GM21619 (cell line): ENCODE measurements at regions not wholly inside any gene's neighbourhood (a gene's known extent, or its start where the extent isn't known, plus 50 kb on each side); places are given as distances from the start of the nearest gene placed in this dataset.

Experiments used
- ATAC-seq: cut with Tn5 transposase; IDR thresholded peaks from one replicate; pipeline ENCODE4 v1.9.1; 2021; ENCODE audit not compliant: unreplicated experiment

- ATAC-seq, result no peak
Measured at GRCh38 chr14:85296456-85297210, 233.3 kb upstream of the FLRT2 start.

- ATAC-seq, result no peak
Measured at GRCh38 chr14:85300107-85300506, 229.8 kb upstream of the FLRT2 start.

GRCh38 chr14:85301506-85301905, 228.4 kb upstream of the FLRT2 start:
- no peak for ATAC-seq

- no peak for ATAC-seq
Measured at GRCh38 chr14:85306024-85306423, 223.9 kb upstream of the FLRT2 start.

- no peak for ATAC-seq
Measured at GRCh38 chr14:85308531-85309300, 221.2 kb upstream of the FLRT2 start.

- no peak for ATAC-seq
Measured at GRCh38 chr14:85310491-85311272, 219.3 kb upstream of the FLRT2 start.

GRCh38 chr14:85313560-85314207, 216.3 kb upstream of the FLRT2 start:
- no peak for ATAC-seq

- ATAC-seq, result no peak
Measured at GRCh38 chr14:85315290-85315689, 214.7 kb upstream of the FLRT2 start.

- ATAC-seq, result no peak
Measured at GRCh38 chr14:85315733-85316290, 214.1 kb upstream of the FLRT2 start.

- no peak for ATAC-seq
Measured at GRCh38 chr14:85316701-85317410, 213.1 kb upstream of the FLRT2 start.

GRCh38 chr14:85317491-85318021, 212.4 kb upstream of the FLRT2 start:
- ATAC-seq, result no peak

GRCh38 chr14:85319101-85319500, 210.8 kb upstream of the FLRT2 start:
- no peak for ATAC-seq

- ATAC-seq, result no peak
Measured at GRCh38 chr14:85319998-85320630, 209.8 kb upstream of the FLRT2 start.

GRCh38 chr14:85325134-85326017, 204.6 kb upstream of the FLRT2 start:
- ATAC-seq, result no peak

GRCh38 chr14:85332401-85332800, 197.5 kb upstream of the FLRT2 start:
- ATAC-seq, result no peak

- ATAC-seq, result no peak
Measured at GRCh38 chr14:85333313-85333712, 196.6 kb upstream of the FLRT2 start.

GRCh38 chr14:85333841-85334240, 196.1 kb upstream of the FLRT2 start:
- ATAC-seq, result no peak

GRCh38 chr14:85334316-85334715, 195.6 kb upstream of the FLRT2 start:
- ATAC-seq, result no peak
